SH-SY5Y (cell line): ENCODE measurements at regions not wholly inside any gene's neighbourhood (a gene's known extent, or its start where the extent isn't known, plus 50 kb on each side); places are given as distances from the start of the nearest gene placed in this dataset.

ENCODE experiments used
- GATA2 ChIP-seq: IDR thresholded peaks from 2 replicates; pipeline ENCODE4 v1.6.1; 2011; ENCODE audit warnings: mild to moderate bottlenecking, low read depth, low read length
- GATA3 ChIP-seq: IDR thresholded peaks from 2 replicates; pipeline ENCODE4 v1.6.1; 2011; ENCODE audit warnings: low read depth, mild to moderate bottlenecking, low read length, moderate library complexity

DNA sequence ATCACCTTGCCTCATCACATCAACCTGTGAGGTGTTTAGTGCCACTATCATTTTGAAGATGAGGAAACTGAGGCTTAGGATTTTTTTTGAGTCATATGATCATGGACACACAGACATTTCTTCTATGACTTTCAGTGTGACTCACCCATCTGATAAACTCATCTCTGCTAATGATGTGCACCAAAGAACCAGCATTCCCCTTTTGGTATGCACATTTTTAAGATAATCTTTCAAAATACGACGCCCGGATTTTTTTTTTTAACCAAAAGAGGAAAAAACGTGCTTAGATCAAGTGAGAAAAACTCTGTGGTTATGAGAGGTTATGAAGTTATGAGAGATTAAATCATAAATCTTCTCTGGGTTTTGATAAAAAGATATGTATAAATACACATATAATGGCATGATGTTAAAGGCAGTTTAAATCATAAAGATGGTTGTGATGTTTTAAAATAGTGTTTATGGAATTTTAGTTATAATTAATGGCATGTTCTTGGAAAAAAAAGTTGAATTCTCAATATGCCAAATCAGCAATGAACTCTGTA, 948.1 kb downstream of the TMTC2 start:
- TF ChIP-seq GATA2, result no peak
- TF ChIP-seq GATA3, result no peak
